ENCODE measurements at regions not wholly inside any gene's neighbourhood (a gene's known extent, or its start where the extent isn't known, plus 50 kb on each side); places are given as distances from the start of the nearest gene placed in this dataset.
"Not testable (repeated sequence)": the region's sequence is repeated elsewhere in the genome, so short reads cannot be mapped to it uniquely, and the experiment has no call there.

- DNase-seq (ENCODE audit: low read depth): no peak
Measured at GRCh38 chr3:82020282-82020681, 258.8 kb upstream of the GBE1 start.

- DNase-seq (ENCODE audit: low read depth): no peak
Measured at GRCh38 chr3:82015241-82015640, 253.8 kb upstream of the GBE1 start.

- DNase-seq (ENCODE audit: low read depth): no peak
Measured at GRCh38 chr3:82012775-82013174, 251.3 kb upstream of the GBE1 start.

GRCh38 chr3:82011336-82011735 is 249.9 kb upstream of the GBE1 start:
- no peak for DNase-seq (ENCODE audit: low read depth)

- DNase-seq (ENCODE audit: low read depth): no peak
Measured at GRCh38 chr3:82005266-82005665, 243.8 kb upstream of the GBE1 start.

GRCh38 chr3:82004266-82004665 is 242.8 kb upstream of the GBE1 start:
- no peak for DNase-seq (ENCODE audit: low read depth)

GRCh38 chr3:82002986-82003642 is 241.7 kb upstream of the GBE1 start:
- no peak for DNase-seq (ENCODE audit: low read depth)

GRCh38 chr3:82002491-82002890 is 241.0 kb upstream of the GBE1 start:
- DNase-seq (ENCODE audit: low read depth): no peak

- DNase-seq (ENCODE audit: low read depth): no peak
Measured at GRCh38 chr3:82001276-82001923, 240.0 kb upstream of the GBE1 start.

- no peak for DNase-seq (ENCODE audit: low read depth)
Measured at GRCh38 chr3:82000773-82001172, 239.3 kb upstream of the GBE1 start.

GRCh38 chr3:82000350-82000749 is 238.9 kb upstream of the GBE1 start:
- no peak for DNase-seq (ENCODE audit: low read depth)

- no peak for DNase-seq (ENCODE audit: low read depth)
Measured at GRCh38 chr3:81998907-81999306, 237.5 kb upstream of the GBE1 start.

- no peak for DNase-seq (ENCODE audit: low read depth)
Measured at GRCh38 chr3:81998139-81998755, 236.8 kb upstream of the GBE1 start.

- no peak for DNase-seq (ENCODE audit: low read depth)
Measured at GRCh38 chr3:81997390-81997789, 235.9 kb upstream of the GBE1 start.

- DNase-seq (ENCODE audit: low read depth): no peak
Measured at GRCh38 chr3:81995329-81995728, 233.9 kb upstream of the GBE1 start.

- no peak for DNase-seq (ENCODE audit: low read depth)
Measured at GRCh38 chr3:81989758-81990157, 228.3 kb upstream of the GBE1 start.

- no peak for DNase-seq (ENCODE audit: low read depth)
Measured at GRCh38 chr3:81989274-81989673, 227.8 kb upstream of the GBE1 start.

GRCh38 chr3:81987412-81987811 is 226.0 kb upstream of the GBE1 start:
- not testable (repeated sequence) for DNase-seq (ENCODE audit: low read depth)

- peak; percentile 32 for DNase-seq (ENCODE audit: low read depth)
Measured at GRCh38 chr3:81985996-81986723, 224.7 kb upstream of the GBE1 start.

- DNase-seq (ENCODE audit: low read depth): no peak
Measured at GRCh38 chr3:81983382-81983781, 221.9 kb upstream of the GBE1 start.

GRCh38 chr3:81980596-81981494 is 219.4 kb upstream of the GBE1 start:
- no peak for DNase-seq (ENCODE audit: low read depth)

GRCh38 chr3:81974751-81975150 is 213.3 kb upstream of the GBE1 start:
- no peak for DNase-seq (ENCODE audit: low read depth)

Data from Daoy (cell line).